ENCODE measurements at regions not wholly inside any gene's neighbourhood (a gene's known extent, or its start where the extent isn't known, plus 50 kb on each side); places are given as distances from the start of the nearest gene placed in this dataset.

DNA sequence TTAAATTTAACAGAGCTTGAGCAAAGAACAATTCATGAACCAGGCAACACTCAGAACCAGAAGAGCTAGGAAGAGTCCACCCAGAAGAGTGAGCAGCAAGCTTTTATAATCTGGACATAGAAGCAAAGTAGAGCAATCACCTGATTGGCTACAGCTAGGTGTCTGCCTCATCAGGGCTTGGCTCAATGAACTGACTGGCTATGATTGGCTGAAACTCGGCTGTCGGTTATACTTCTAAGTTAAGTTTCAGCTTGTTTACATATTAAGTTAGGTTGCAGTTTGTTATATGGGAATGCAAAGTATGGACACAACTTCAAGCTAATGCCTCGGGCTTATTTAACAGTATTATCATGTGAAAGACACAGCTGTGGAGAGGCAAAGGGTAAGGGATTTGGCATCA, 63.2 kb upstream of the NABP1 start:
- H3F3A ChIP-seq (ENCODE audit: low read length, unreplicated experiment) = no peaks in the 10 kb centered on the region
- ATAC-seq (no peak), DNase-seq (no peak)
- no peak overlapping the region for H3K9ac ChIP-seq (ENCODE audit: low read length)
- no peak overlapping the region for H3K4me3 ChIP-seq (ENCODE audit: low read length)
- H2AFZ ChIP-seq (ENCODE audit: low read length) = no peak overlapping the region
- H3K27ac ChIP-seq (ENCODE audit: low read length) = no peak overlapping the region
- no peaks in the 10 kb centered on the region for H4K20me1 ChIP-seq (ENCODE audit: low read length)
- intact Hi-C loops (cut with micrococcal nuclease) = no loop called here
- ChIA-PET CTCF (no interaction called here), POLR2A (ENCODE audit: unreplicated experiment) (no interaction called here)
- H3K4me2 ChIP-seq (ENCODE audit: low read length) = no peak overlapping the region
- no peaks in the 10 kb centered on the region for H3K36me3 ChIP-seq (ENCODE audit: low read depth, low read length)
- no TSS peak for BruUV-seq (replicated peaks)
- no peak for TF ChIP-seq EZH2 (IDR thresholded peaks at IDR 0.05; ENCODE audit: low read length, unreplicated experiment)
- TF ChIP-seq, protein P1, sequence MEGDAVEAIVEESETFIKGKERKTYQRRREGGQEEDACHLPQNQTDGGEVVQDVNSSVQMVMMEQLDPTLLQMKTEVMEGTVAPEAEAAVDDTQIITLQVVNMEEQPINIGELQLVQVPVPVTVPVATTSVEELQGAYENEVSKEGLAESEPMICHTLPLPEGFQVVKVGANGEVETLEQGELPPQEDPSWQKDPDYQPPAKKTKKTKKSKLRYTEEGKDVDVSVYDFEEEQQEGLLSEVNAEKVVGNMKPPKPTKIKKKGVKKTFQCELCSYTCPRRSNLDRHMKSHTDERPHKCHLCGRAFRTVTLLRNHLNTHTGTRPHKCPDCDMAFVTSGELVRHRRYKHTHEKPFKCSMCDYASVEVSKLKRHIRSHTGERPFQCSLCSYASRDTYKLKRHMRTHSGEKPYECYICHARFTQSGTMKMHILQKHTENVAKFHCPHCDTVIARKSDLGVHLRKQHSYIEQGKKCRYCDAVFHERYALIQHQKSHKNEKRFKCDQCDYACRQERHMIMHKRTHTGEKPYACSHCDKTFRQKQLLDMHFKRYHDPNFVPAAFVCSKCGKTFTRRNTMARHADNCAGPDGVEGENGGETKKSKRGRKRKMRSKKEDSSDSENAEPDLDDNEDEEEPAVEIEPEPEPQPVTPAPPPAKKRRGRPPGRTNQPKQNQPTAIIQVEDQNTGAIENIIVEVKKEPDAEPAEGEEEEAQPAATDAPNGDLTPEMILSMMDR (conservative IDR thresholded peaks at IDR 0.05; ENCODE audit: low read depth, low read length) = no peak
- TF ChIP-seq EZH2phosphoT487 (IDR thresholded peaks at IDR 0.05; ENCODE audit: borderline replicate concordance, low read length) = no peak
- no peaks in the 10 kb centered on the region for H3K79me2 ChIP-seq (ENCODE audit: low read length)
- H3K27me3 ChIP-seq (ENCODE audit: low read length) = no peaks in the 10 kb centered on the region
- no peaks in the 10 kb centered on the region for H3K9me2 ChIP-seq (replicated peaks; ENCODE audit: low read length)
- no peaks in the 10 kb centered on the region for H3K9me3 ChIP-seq (ENCODE audit: low read length)
- H3K4me1 ChIP-seq (ENCODE audit: insufficient read depth, low read length) = peaks cover 26% of the 10 kb centered on the region

DNA sequence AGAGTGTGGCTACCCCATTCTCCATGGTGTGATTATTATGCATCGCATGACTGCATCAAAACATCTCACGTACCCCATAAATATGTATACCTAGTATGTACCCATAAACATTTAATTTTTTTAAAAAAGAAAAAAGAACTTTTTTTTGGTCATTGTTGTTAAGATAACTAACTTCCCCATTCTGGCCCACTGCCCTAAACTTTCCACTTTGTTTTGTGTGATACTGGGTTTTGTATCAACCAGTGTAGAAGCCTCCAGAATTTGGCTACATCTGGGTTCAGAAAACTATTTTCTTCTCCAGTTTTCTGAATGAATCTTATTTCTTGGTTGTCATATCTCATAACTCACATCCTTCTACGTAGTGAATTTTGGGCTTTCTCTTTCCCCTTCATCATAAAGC, 62.3 kb upstream of the NABP1 start:
- DNase-seq (no peak), ATAC-seq (no peak)
- no peak for TF ChIP-seq EZH2phosphoT487 (IDR thresholded peaks at IDR 0.05; ENCODE audit: borderline replicate concordance, low read length)
- TF ChIP-seq, protein P1 (conservative IDR thresholded peaks at IDR 0.05; ENCODE audit: low read depth, low read length) = no peak
- TF ChIP-seq EZH2 (IDR thresholded peaks at IDR 0.05; ENCODE audit: low read length, unreplicated experiment) = no peak
- POLR2A ChIA-PET (ENCODE audit: unreplicated experiment) = interaction anchor here (0.6 kb wide), 1 partner anchor 42 kb away, joined by 3 read pairs; no protein-coding TSS in a partner anchor
- no peak overlapping the region for H3K9ac ChIP-seq (ENCODE audit: low read length)
- no peak overlapping the region for H3K4me3 ChIP-seq (ENCODE audit: low read length)
- intact Hi-C loops (cut with micrococcal nuclease) = no loop called here
- no peaks in the 10 kb centered on the region for H3K36me3 ChIP-seq (ENCODE audit: low read depth, low read length)
- H3K4me2 ChIP-seq (ENCODE audit: low read length) = no peak overlapping the region
- no peaks in the 10 kb centered on the region for H3K27me3 ChIP-seq (ENCODE audit: low read length)
- no peak overlapping the region for H3K27ac ChIP-seq (ENCODE audit: low read length)
- no peaks in the 10 kb centered on the region for H4K20me1 ChIP-seq (ENCODE audit: low read length)
- CTCF ChIA-PET = no interaction called here
- no TSS peak for BruUV-seq (replicated peaks)
- no peaks in the 10 kb centered on the region for H3K79me2 ChIP-seq (ENCODE audit: low read length)
- H3K9me2 ChIP-seq (replicated peaks; ENCODE audit: low read length) = no peaks in the 10 kb centered on the region
- H2AFZ ChIP-seq (ENCODE audit: low read length) = no peak overlapping the region
- no peaks in the 10 kb centered on the region for H3K9me3 ChIP-seq (ENCODE audit: low read length)
- no peaks in the 10 kb centered on the region for H3F3A ChIP-seq (ENCODE audit: low read length, unreplicated experiment)
- peaks cover 26% of the 10 kb centered on the region for H3K4me1 ChIP-seq (ENCODE audit: insufficient read depth, low read length)

DNA sequence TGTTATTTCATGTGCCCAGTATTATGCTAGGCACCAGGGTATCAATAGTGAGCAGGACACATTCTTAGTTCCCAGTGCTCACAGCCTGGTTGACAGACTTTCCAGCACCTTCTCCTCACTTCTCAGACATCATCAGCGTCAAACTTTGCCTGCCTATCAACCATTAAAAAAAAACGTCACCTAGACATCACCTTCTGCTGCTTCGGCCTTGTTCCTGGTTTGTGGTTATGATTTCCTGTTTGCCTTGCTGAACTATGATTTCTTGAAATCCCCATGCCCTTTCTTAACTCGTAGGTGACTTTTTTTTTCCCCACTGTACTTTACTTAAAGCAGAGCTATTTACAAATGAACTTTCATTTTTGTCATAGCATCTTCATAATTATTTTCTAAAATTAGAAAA, 60.4 kb upstream of the NABP1 start:
- H3K4me2 ChIP-seq (ENCODE audit: low read length) = 0 out of 2 replicates have a peak overlapping the region, but pooled peaks have one; percentile 9
- no peaks in the 10 kb centered on the region for H3F3A ChIP-seq (ENCODE audit: low read length, unreplicated experiment)
- H3K9me3 ChIP-seq (ENCODE audit: low read length) = no peaks in the 10 kb centered on the region
- no peaks in the 10 kb centered on the region for H3K27me3 ChIP-seq (ENCODE audit: low read length)
- CTCF ChIA-PET = no interaction called here
- no peak for ATAC-seq
- no peak overlapping the region for H3K4me3 ChIP-seq (ENCODE audit: low read length)
- no peaks in the 10 kb centered on the region for H4K20me1 ChIP-seq (ENCODE audit: low read length)
- DNase-seq = peak; percentile 40
- no TSS peak for BruUV-seq (replicated peaks)
- H3K9ac ChIP-seq (ENCODE audit: low read length) = no peak overlapping the region
- no peak for TF ChIP-seq EZH2phosphoT487 (IDR thresholded peaks at IDR 0.05; ENCODE audit: borderline replicate concordance, low read length)
- no peak for TF ChIP-seq EZH2 (IDR thresholded peaks at IDR 0.05; ENCODE audit: low read length, unreplicated experiment)
- TF ChIP-seq, protein P1 (conservative IDR thresholded peaks at IDR 0.05; ENCODE audit: low read depth, low read length) = no peak
- no peaks in the 10 kb centered on the region for H3K9me2 ChIP-seq (replicated peaks; ENCODE audit: low read length)
- POLR2A ChIA-PET (ENCODE audit: unreplicated experiment) = no interaction called here
- H3K36me3 ChIP-seq (ENCODE audit: low read depth, low read length) = no peaks in the 10 kb centered on the region
- H3K79me2 ChIP-seq (ENCODE audit: low read length) = no peaks in the 10 kb centered on the region
- H3K27ac ChIP-seq (ENCODE audit: low read length) = no peak overlapping the region
- peaks cover 24% of the 10 kb centered on the region for H3K4me1 ChIP-seq (ENCODE audit: insufficient read depth, low read length)
- H2AFZ ChIP-seq (ENCODE audit: low read length) = peak overlapping the region; percentile 24; the same call in 1 of the 2 replicates
- intact Hi-C loops (cut with micrococcal nuclease) = no loop called here
